H1 (cell line): ENCODE measurements at regions not wholly inside any gene's neighbourhood (a gene's known extent, or its start where the extent isn't known, plus 50 kb on each side); places are given as distances from the start of the nearest gene placed in this dataset.

ENCODE experiments used
- CTCF ChIA-PET: fragments of 300-600 bp; sonication (Branson Sonifier 250); formaldehyde crosslinking; loops from one replicate; lab custom pipeline; 2021; ENCODE audit not compliant: partially characterized antibody; lab: Charles Lee
- POLR2A ChIA-PET: fragments of 300-600 bp; sonication (Branson Sonifier 250); formaldehyde crosslinking; loops from one replicate; lab custom pipeline; 2021; ENCODE audit warnings: inconsistent platforms; ENCODE audit not compliant: partially characterized antibody; lab: Charles Lee
- DNase-seq, 2 experiments: peaks; one replicate each; pipeline versions ENCODE4 v3.0.0 to v3.0.0-alpha.2; 2010 to 2022; ENCODE audit warnings: low spot score in 2 of 2, low read depth in 1 of 2, mixed read lengths in 1 of 2
- FAIRE-seq: peaks from 2 replicates; lab custom pipeline; 2011; peaks lifted over from hg19 to GRCh38; lab: Jason Lieb, UNC
- H2AFZ ChIP-seq: 2 replicates; pipeline ENCODE4 v1.8.1; 2012; ENCODE audit warnings: low read length, inconsistent platforms
- H2AK5ac ChIP-seq: 2 replicates; pipeline ENCODE4 v1.6.1; 2013; ENCODE audit warnings: low read depth, low read length
- H2BK120ac ChIP-seq: replicated peaks from 2 replicates; pipeline ENCODE3; 2013; ENCODE audit warnings: low read depth, low read length, inconsistent platforms
- H2BK12ac ChIP-seq: 2 replicates; pipeline ENCODE4 v1.6.1; 2013; ENCODE audit warnings: low read depth, low read length
- H2BK15ac ChIP-seq: 2 replicates; pipeline ENCODE4 v1.6.1; 2013; ENCODE audit warnings: low read length
- H2BK20ac ChIP-seq: 2 replicates; pipeline ENCODE4 v1.6.1; 2013; ENCODE audit warnings: low read length
- H2BK5ac ChIP-seq: 2 replicates; pipeline ENCODE4 v1.6.1; 2013; ENCODE audit warnings: low read depth, low read length
- H3K14ac ChIP-seq: 2 replicates; pipeline ENCODE4 v1.6.1; 2013; ENCODE audit warnings: inconsistent platforms; ENCODE audit not compliant: insufficient read length
- H3K18ac ChIP-seq: 2 replicates; pipeline ENCODE4 v1.6.1; 2013; ENCODE audit warnings: low read length; ENCODE audit errors: extremely low read depth
- H3K23ac ChIP-seq: 2 replicates; pipeline ENCODE4 v1.6.1; 2013; ENCODE audit warnings: inconsistent platforms; ENCODE audit not compliant: insufficient read length
- H3K23me2 ChIP-seq: 2 replicates; pipeline ENCODE4 v1.6.1; 2013; ENCODE audit warnings: low read depth, low read length
- H3K27ac ChIP-seq: 2 replicates; pipeline ENCODE4 v1.6.1; 2011; ENCODE audit warnings: low read depth, low read length, inconsistent platforms
- H3K27me3 ChIP-seq, 4 experiments: replicated peaks in 1 of 4; 1 replicate in 1 of 4; 2 replicates in 3 of 4; pipeline versions ENCODE4 v1.6.1 to v1.8.1; 2011 to 2013; ENCODE audit warnings: low read length in 3 of 4, mild to moderate bottlenecking in 3 of 4, inconsistent platforms in 2 of 4, mixed read lengths in 2 of 4, moderate library complexity in 1 of 4; ENCODE audit not compliant: control insufficient read depth in 3 of 4, insufficient read depth in 3 of 4; ENCODE audit errors: extremely low read depth in 1 of 4
- H3K36me3 ChIP-seq, 4 experiments: 2 replicates each; pipeline versions ENCODE4 v1.6.1 to v1.8.1; 2011 to 2013; ENCODE audit warnings: mild to moderate bottlenecking in 4 of 4, low read length in 3 of 4, moderate library complexity in 2 of 4, control low read depth in 1 of 4, inconsistent platforms in 1 of 4; ENCODE audit not compliant: insufficient read depth in 4 of 4, control insufficient read depth in 2 of 4
- H3K4ac ChIP-seq: replicated peaks from 2 replicates; pipeline ENCODE3; 2013; ENCODE audit warnings: low read length, low read depth, mixed read lengths, inconsistent platforms; ENCODE audit not compliant: insufficient read length
- H3K4me1 ChIP-seq, 4 experiments: replicated peaks in 1 of 4; 1 replicate in 1 of 4; 2 replicates in 3 of 4; pipeline versions ENCODE4 v1.6.1 to v1.8.1; 2011 to 2013; ENCODE audit warnings: low read length in 3 of 4, inconsistent platforms in 2 of 4, mixed read lengths in 1 of 4; ENCODE audit not compliant: insufficient read depth in 4 of 4, control insufficient read depth in 3 of 4
- H3K4me2 ChIP-seq, 2 experiments: 2 replicates each; pipeline versions ENCODE4 v1.6.1 to v1.8.1; 2011 to 2013; ENCODE audit warnings: low read depth in 2 of 2, low read length in 2 of 2, control low read depth in 1 of 2, inconsistent platforms in 1 of 2, mild to moderate bottlenecking in 1 of 2; ENCODE audit not compliant: insufficient read depth in 1 of 2
- H3K4me3 ChIP-seq, 4 experiments: fragments of 200-600, 300-600 bp in 1 of 4; sonication (generic), shearing (Covaris generic), sonication (Bioruptor Twin) in 1 of 4; 2 replicates each; pipeline versions ENCODE4 v1.5.1 to v1.8.1; 2011 to 2016; ENCODE audit warnings: low read length in 4 of 4, low read depth in 3 of 4, control low read depth in 2 of 4, inconsistent platforms in 2 of 4, mild to moderate bottlenecking in 2 of 4, mixed read lengths in 1 of 4, moderate library complexity in 1 of 4; ENCODE audit not compliant: insufficient read depth in 2 of 4; ENCODE audit errors: extremely low read depth in 1 of 4
- H3K56ac ChIP-seq: replicated peaks from 2 replicates; pipeline ENCODE3; 2013; ENCODE audit warnings: low read depth, mild to moderate bottlenecking, mixed read lengths, low read length, inconsistent platforms; ENCODE audit not compliant: insufficient read length
- H3K79me1 ChIP-seq: 2 replicates; pipeline ENCODE4 v1.6.1; 2013; ENCODE audit warnings: low read depth, low read length, control low read depth
- H3K79me2 ChIP-seq, 2 experiments: 2 replicates each; pipeline versions ENCODE4 v1.6.1 to v1.8.1; 2012 to 2013; ENCODE audit warnings: low read length in 2 of 2, mild to moderate bottlenecking in 2 of 2, inconsistent platforms in 1 of 2; ENCODE audit not compliant: insufficient read depth in 2 of 2, control insufficient read depth in 1 of 2
- H3K9ac ChIP-seq, 4 experiments: replicated peaks in 1 of 4; 1 replicate in 1 of 4; 2 replicates in 3 of 4; pipeline versions ENCODE4 v1.6.1 to v1.8.1; 2011 to 2013; ENCODE audit warnings: low read depth in 3 of 4, low read length in 3 of 4, control low read depth in 2 of 4, mild to moderate bottlenecking in 2 of 4, moderate library complexity in 2 of 4, inconsistent platforms in 1 of 4; ENCODE audit errors: extremely low read depth in 1 of 4
- H3K9me3 ChIP-seq, 2 experiments: 2 replicates each; pipeline versions ENCODE4 v1.6.1 to v1.8.1; 2012 to 2013; ENCODE audit warnings: mild to moderate bottlenecking in 2 of 2, moderate library complexity in 2 of 2, control low read depth in 1 of 2, inconsistent platforms in 1 of 2, low read depth in 1 of 2, low read length in 1 of 2, mixed read lengths in 1 of 2; ENCODE audit not compliant: insufficient read depth in 2 of 2
- H4K20me1 ChIP-seq, 2 experiments: replicated peaks in 1 of 2; 2 replicates each; pipeline versions ENCODE3 to v1.8.1; 2011 to 2013; ENCODE audit warnings: inconsistent platforms in 2 of 2, low read length in 2 of 2, mild to moderate bottlenecking in 1 of 2; ENCODE audit not compliant: insufficient read depth in 2 of 2, control insufficient read depth in 1 of 2
- H4K5ac ChIP-seq: 2 replicates; pipeline ENCODE4 v1.6.1; 2013; ENCODE audit warnings: low read length, low read depth, mixed read lengths, inconsistent platforms; ENCODE audit not compliant: insufficient read length
- H4K8ac ChIP-seq: 2 replicates; pipeline ENCODE4 v1.8.0; 2013; ENCODE audit warnings: mild to moderate bottlenecking, moderate library complexity, low read length, inconsistent platforms; ENCODE audit not compliant: insufficient read depth; ENCODE audit errors: extremely low read depth
- H4K91ac ChIP-seq: replicated peaks from 2 replicates; pipeline ENCODE3; 2013; ENCODE audit warnings: low read length, mixed read lengths, inconsistent platforms; ENCODE audit not compliant: insufficient read length
- POLR2AphosphoS5 ChIP-seq: IDR thresholded peaks from 2 replicates; pipeline ENCODE4 v1.6.1; 2011; ENCODE audit warnings: low read depth, low read length
- WGBS, 2 experiments: shearing (Covaris generic) in 1 of 2; methylation state at CpG; one replicate each; pipeline versions ENCODE4 v1.1.6 to v1.1.7; 2013 to 2015; ENCODE audit warnings: low lambda C conversion rate in 2 of 2, mixed read lengths in 2 of 2, inconsistent platforms in 1 of 2, low coverage in 1 of 2, missing lambda C conversion rate in 1 of 2; ENCODE audit not compliant: insufficient replicate concordance in 2 of 2, insufficient coverage in 1 of 2, insufficient read length in 1 of 2; ENCODE audit errors: extremely low coverage in 1 of 2, missing lambda C conversion rate in 1 of 2; 5-methylcytosine and 5-hydroxymethylcytosine counted together

- Histone ChIP-seq H2BK5ac (no peak overlapping the region), H4K5ac (no peak overlapping the region), H4K8ac (no peak overlapping the region), H3K27ac (no peak overlapping the region), H3K4me3 (no peak overlapping the region), H3K23me2 (no peaks in the 10 kb centered on the region), H2BK120ac (no peak overlapping the region), H3K27me3 (no peaks in the 10 kb centered on the region), H3K56ac (no peak overlapping the region), H3K4ac (no peak overlapping the region), H3K4me1 (peaks cover 0 to under 1% (median 0%) of the 10 kb centered on the region in 4 experiments; a peak in 2 of 7 replicates), H3K14ac (no peak overlapping the region), H2BK20ac (no peak overlapping the region), H4K91ac (no peak overlapping the region), H3K79me1 (no peaks in the 10 kb centered on the region), H2AFZ (no peak overlapping the region), H3K79me2 (no peaks in the 10 kb centered on the region), H2BK15ac (no peak overlapping the region), H3K23ac (no peak overlapping the region), H3K18ac (no peak overlapping the region), H3K9me3 (no peaks in the 10 kb centered on the region), H2AK5ac (no peak overlapping the region), H3K9ac (no peak overlapping the region), H4K20me1 (no peaks in the 10 kb centered on the region), H2BK12ac (no peak overlapping the region), H3K4me2 (no peak overlapping the region), H3K36me3 (no peaks in the 10 kb centered on the region)
- ChIA-PET CTCF (no interaction called here), POLR2A (no interaction called here)
- no peak for TF ChIP-seq POLR2AphosphoS5
- DNase-seq, result no peak
- no peak for FAIRE-seq
- 94% methylated on average over 1 of the region's 1 CpG; no CpG with 5 or more reads in 1 of the 2 experiments for WGBS, 2 experiments
Measured at GRCh38 chr9:115286411-115286810, 168.5 kb upstream of the TNC start.
